ENCODE measurements at regions not wholly inside any gene's neighbourhood (a gene's known extent, or its start where the extent isn't known, plus 50 kb on each side); places are given as distances from the start of the nearest gene placed in this dataset.

- no peak for DNase-seq (ENCODE audit: low read depth)
Observed at GRCh38 chr18:70998490-70998889, 709.6 kb downstream of the SOCS6 start.

GRCh38 chr18:70994116-70994515 lies 705.3 kb downstream of the SOCS6 start:
- no peak for DNase-seq (ENCODE audit: low read depth)

- DNase-seq (ENCODE audit: low read depth) = no peak
Observed at GRCh38 chr18:70991577-70991976, 702.7 kb downstream of the SOCS6 start.

- no peak for DNase-seq (ENCODE audit: low read depth)
Observed at GRCh38 chr18:70985948-70986347, 697.1 kb downstream of the SOCS6 start.

- DNase-seq (ENCODE audit: low read depth) = no peak
Observed at GRCh38 chr18:70982292-70982691, 693.4 kb downstream of the SOCS6 start.

GRCh38 chr18:70981400-70982140 lies 692.7 kb downstream of the SOCS6 start:
- no peak for DNase-seq (ENCODE audit: low read depth)

GRCh38 chr18:70973626-70974025 lies 684.8 kb downstream of the SOCS6 start:
- DNase-seq (ENCODE audit: low read depth) = no peak

- no peak for DNase-seq (ENCODE audit: low read depth)
Observed at GRCh38 chr18:70966419-70966818, 677.6 kb downstream of the SOCS6 start.

GRCh38 chr18:70961939-70962338 lies 673.1 kb downstream of the SOCS6 start:
- DNase-seq (ENCODE audit: low read depth) = no peak

GRCh38 chr18:70956554-70956953 lies 667.7 kb downstream of the SOCS6 start:
- DNase-seq (ENCODE audit: low read depth) = no peak

GRCh38 chr18:70936160-70936559 lies 647.3 kb downstream of the SOCS6 start:
- no peak for DNase-seq (ENCODE audit: low read depth)

GRCh38 chr18:70931942-70932814 lies 643.3 kb downstream of the SOCS6 start:
- no peak for DNase-seq (ENCODE audit: low read depth)

GRCh38 chr18:70920840-70921374 lies 632.1 kb downstream of the SOCS6 start:
- DNase-seq (ENCODE audit: low read depth) = no peak

- no peak for DNase-seq (ENCODE audit: low read depth)
Observed at GRCh38 chr18:70907673-70908072, 618.8 kb downstream of the SOCS6 start.

- DNase-seq (ENCODE audit: low read depth) = no peak
Observed at GRCh38 chr18:70892381-70892780, 603.5 kb downstream of the SOCS6 start.

- no peak for DNase-seq (ENCODE audit: low read depth)
Observed at GRCh38 chr18:70870292-70870691, 581.4 kb downstream of the SOCS6 start.

- DNase-seq (ENCODE audit: low read depth) = no peak
Observed at GRCh38 chr18:70848329-70848728, 559.5 kb downstream of the SOCS6 start.

GRCh38 chr18:70840649-70841048 lies 551.8 kb downstream of the SOCS6 start:
- DNase-seq (ENCODE audit: low read depth) = no peak

- no peak for DNase-seq (ENCODE audit: low read depth)
Observed at GRCh38 chr18:70827632-70828031, 538.8 kb downstream of the SOCS6 start.

GRCh38 chr18:70826571-70826970 lies 537.7 kb downstream of the SOCS6 start:
- DNase-seq (ENCODE audit: low read depth) = no peak

GRCh38 chr18:70822691-70823090 lies 533.8 kb downstream of the SOCS6 start:
- no peak for DNase-seq (ENCODE audit: low read depth)

GRCh38 chr18:70822117-70822516 lies 533.3 kb downstream of the SOCS6 start:
- no peak for DNase-seq (ENCODE audit: low read depth)

GRCh38 chr18:70808481-70809056 lies 519.7 kb downstream of the SOCS6 start:
- DNase-seq (ENCODE audit: low read depth) = no peak

Data from stimulated activated CD8-positive, alpha-beta memory T cell treated with anti-CD3 and anti-CD28 coated beads, Interleukin-15, amount 100 ng/mL, for 1 hour (primary cell).